NOMO-1 treated with DMSO at 0.1 percent for 48 hours (cell line): ENCODE measurements at regions not wholly inside any gene's neighbourhood (a gene's known extent, or its start where the extent isn't known, plus 50 kb on each side); places are given as distances from the start of the nearest gene placed in this dataset.

Source experiments
- DNase-seq: peaks from one replicate; lab custom pipeline; 2025; ENCODE audit not compliant: unreplicated experiment; lab: John Stamatoyannopoulos, UW

- no peak for DNase-seq
Observed at GRCh38 chr12:76259106-76259505, 89.1 kb downstream of the BBS10 start.

- no peak for DNase-seq
Observed at GRCh38 chr12:76256904-76257303, 91.3 kb downstream of the BBS10 start.

GRCh38 chr12:76256321-76256720 lies 91.9 kb downstream of the BBS10 start:
- DNase-seq = no peak

- no peak for DNase-seq
Observed at GRCh38 chr12:76255692-76256091, 92.5 kb downstream of the BBS10 start.

GRCh38 chr12:76255281-76255680 lies 92.9 kb downstream of the BBS10 start:
- DNase-seq = no peak

- no peak for DNase-seq
Observed at GRCh38 chr12:76252031-76252430, 96.2 kb downstream of the BBS10 start.

GRCh38 chr12:76250256-76250655 lies 98.0 kb downstream of the BBS10 start:
- no peak for DNase-seq

GRCh38 chr12:76249501-76249900 lies 98.7 kb downstream of the BBS10 start:
- DNase-seq = no peak

GRCh38 chr12:76247992-76248391 lies 100.2 kb downstream of the BBS10 start:
- DNase-seq = no peak

- DNase-seq = no peak
Observed at GRCh38 chr12:76247026-76247646, 101.1 kb downstream of the BBS10 start.

GRCh38 chr12:76246611-76247010 lies 101.6 kb downstream of the BBS10 start:
- no peak for DNase-seq

- DNase-seq = no peak
Observed at GRCh38 chr12:76244300-76244699, 103.9 kb downstream of the BBS10 start.

GRCh38 chr12:76242813-76243550 lies 105.2 kb downstream of the BBS10 start:
- DNase-seq = no peak

GRCh38 chr12:76241371-76241770 lies 106.8 kb downstream of the BBS10 start:
- no peak for DNase-seq

GRCh38 chr12:76240281-76240680 lies 107.9 kb downstream of the BBS10 start:
- no peak for DNase-seq

GRCh38 chr12:76238688-76239087 lies 109.5 kb downstream of the BBS10 start:
- DNase-seq = no peak

- DNase-seq = no peak
Observed at GRCh38 chr12:76237086-76237701, 111.0 kb downstream of the BBS10 start.

GRCh38 chr12:76236640-76237039 lies 111.6 kb downstream of the BBS10 start:
- DNase-seq = no peak

GRCh38 chr12:76234741-76235140 lies 113.5 kb downstream of the BBS10 start:
- no peak for DNase-seq

- DNase-seq = no peak
Observed at GRCh38 chr12:76232013-76232412, 116.2 kb downstream of the BBS10 start.

GRCh38 chr12:76226956-76227355 lies 121.3 kb downstream of the BBS10 start:
- no peak for DNase-seq

- DNase-seq = no peak
Observed at GRCh38 chr12:76226397-76226796, 121.8 kb downstream of the BBS10 start.
